AG09309 (cell line): ENCODE measurements at regions not wholly inside any gene's neighbourhood (a gene's known extent, or its start where the extent isn't known, plus 50 kb on each side); places are given as distances from the start of the nearest gene placed in this dataset.

Experiments used
- DNase-seq: peaks from one replicate; pipeline ENCODE4 v3.0.0-alpha.2; 2010; ENCODE audit warnings: low read depth
- H3K4me3 ChIP-seq: 2 replicates; pipeline ENCODE4 v1.5.1; 2011; ENCODE audit warnings: mild to moderate bottlenecking, low read depth, low read length, moderate library complexity; ENCODE audit not compliant: control insufficient read depth
- TF ChIP-seq, protein P1 (sequence below): IDR thresholded peaks from 2 replicates; pipeline ENCODE4 v1.5.1; 2011; ENCODE audit warnings: mild to moderate bottlenecking, low read depth, low read length, inconsistent platforms; ENCODE audit not compliant: insufficient read depth, control insufficient read depth; ENCODE audit errors: missing control alignments

DNA sequence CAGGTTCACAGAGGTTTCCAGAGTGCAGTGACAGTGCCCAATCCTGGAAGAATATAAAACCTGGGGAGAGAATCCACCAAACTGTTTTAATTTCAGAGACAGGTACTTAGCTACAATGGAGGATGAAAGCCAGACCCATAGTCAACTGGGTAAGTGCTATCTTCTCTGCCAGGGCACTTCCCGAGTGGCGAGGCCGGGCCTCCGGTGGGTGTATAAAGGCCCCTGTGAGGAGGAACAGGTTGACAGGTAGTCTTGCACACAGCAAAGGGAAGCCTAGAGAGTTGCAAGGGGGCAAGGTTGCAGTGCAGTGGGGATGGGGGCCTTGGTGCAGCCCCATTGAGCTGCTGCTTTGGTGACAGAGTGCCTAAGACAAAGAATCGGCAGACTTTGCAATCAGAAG is 130.7 kb downstream of the SLC38A6 start:
- TF ChIP-seq, protein P1, sequence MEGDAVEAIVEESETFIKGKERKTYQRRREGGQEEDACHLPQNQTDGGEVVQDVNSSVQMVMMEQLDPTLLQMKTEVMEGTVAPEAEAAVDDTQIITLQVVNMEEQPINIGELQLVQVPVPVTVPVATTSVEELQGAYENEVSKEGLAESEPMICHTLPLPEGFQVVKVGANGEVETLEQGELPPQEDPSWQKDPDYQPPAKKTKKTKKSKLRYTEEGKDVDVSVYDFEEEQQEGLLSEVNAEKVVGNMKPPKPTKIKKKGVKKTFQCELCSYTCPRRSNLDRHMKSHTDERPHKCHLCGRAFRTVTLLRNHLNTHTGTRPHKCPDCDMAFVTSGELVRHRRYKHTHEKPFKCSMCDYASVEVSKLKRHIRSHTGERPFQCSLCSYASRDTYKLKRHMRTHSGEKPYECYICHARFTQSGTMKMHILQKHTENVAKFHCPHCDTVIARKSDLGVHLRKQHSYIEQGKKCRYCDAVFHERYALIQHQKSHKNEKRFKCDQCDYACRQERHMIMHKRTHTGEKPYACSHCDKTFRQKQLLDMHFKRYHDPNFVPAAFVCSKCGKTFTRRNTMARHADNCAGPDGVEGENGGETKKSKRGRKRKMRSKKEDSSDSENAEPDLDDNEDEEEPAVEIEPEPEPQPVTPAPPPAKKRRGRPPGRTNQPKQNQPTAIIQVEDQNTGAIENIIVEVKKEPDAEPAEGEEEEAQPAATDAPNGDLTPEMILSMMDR, result no peak
- DNase-seq, result no peak
- H3K4me3 ChIP-seq, result no peak overlapping the region

DNA sequence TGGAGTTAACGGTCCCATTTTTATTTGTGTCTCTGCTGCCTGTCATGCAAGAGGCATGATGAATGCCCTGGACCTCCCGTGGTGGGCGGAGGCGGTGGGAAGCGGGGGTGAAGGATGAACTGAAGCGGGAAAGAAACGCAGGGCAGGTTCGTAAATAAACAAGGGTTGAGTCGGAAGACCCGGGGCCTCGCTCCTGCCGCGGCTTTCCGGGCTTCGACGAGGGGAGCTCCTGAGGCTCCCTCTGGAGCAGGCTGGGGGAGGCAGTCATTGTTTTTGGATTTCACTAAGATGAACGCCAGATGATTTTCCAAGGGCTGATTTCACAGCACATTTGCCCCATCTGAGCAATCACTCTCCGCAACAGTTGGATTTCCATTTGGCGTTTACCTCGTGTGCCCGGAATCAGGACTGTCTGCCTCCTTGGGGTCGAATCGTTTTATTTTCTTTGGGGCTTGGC is 130.2 kb downstream of the SLC38A6 start:
- H3K4me3 ChIP-seq, result no peak overlapping the region
- no peak for DNase-seq
- TF ChIP-seq, protein P1, result no peak

DNA sequence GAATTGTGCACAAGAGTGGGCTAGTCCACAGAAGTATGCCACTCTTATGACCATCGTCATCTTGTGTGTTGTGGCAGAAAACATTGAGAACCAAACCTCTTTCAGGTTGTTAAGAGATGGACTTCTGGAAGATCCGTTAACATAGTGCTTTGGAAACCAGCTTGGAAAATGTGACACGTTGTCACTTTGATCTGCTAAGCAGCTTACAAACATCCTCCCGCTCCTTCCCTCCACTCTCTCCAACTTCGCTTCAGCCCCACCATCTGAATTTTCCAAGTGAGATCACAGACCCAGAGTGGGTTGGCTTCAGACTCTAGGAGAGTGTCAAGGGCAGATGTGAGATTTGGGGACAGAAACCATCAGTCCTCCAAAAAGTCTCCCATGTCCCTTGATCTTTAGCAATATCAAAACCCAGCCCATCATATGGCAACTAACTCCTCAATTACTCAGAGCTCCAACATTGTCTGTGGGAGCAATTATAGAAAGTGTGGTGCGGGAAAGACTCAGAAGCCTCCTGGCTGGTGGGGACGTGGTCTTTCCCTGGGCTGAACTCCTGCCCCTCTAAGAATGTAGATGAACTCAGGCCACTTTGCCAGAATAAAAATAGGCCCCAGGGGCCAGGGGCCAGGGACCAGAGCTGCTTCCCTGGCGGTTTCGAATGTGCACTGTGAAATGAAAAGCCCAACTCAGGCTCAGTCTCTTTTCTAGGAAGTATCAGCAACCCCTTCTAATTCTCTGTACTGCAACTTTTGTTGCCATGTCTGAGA is 129.5 kb downstream of the SLC38A6 start:
- H3K4me3 ChIP-seq, result no peak overlapping the region
- TF ChIP-seq, protein P1, result no peak
- DNase-seq, result no peak

DNA sequence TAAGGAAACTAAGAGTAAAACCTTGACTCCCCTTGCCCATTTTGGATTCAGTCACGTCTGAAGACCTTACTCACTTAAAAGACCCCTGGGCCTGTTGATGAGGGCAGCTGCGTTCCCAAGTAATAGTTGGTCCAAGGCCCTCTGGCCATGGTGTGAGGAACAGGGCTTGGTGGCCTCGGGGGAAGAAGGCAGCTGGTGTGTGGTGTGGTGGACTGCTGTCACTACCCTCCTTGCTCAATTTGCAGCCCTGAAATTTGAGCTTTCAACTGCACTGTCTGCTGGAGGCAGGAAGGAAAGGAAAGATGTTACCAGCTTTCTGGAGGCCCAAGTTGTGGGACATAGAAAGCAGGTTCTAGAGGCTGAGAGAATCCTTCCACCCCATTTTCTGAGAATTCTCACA is 128.2 kb downstream of the SLC38A6 start:
- TF ChIP-seq, protein P1, result no peak
- H3K4me3 ChIP-seq, result no peak overlapping the region
- no peak for DNase-seq

DNA sequence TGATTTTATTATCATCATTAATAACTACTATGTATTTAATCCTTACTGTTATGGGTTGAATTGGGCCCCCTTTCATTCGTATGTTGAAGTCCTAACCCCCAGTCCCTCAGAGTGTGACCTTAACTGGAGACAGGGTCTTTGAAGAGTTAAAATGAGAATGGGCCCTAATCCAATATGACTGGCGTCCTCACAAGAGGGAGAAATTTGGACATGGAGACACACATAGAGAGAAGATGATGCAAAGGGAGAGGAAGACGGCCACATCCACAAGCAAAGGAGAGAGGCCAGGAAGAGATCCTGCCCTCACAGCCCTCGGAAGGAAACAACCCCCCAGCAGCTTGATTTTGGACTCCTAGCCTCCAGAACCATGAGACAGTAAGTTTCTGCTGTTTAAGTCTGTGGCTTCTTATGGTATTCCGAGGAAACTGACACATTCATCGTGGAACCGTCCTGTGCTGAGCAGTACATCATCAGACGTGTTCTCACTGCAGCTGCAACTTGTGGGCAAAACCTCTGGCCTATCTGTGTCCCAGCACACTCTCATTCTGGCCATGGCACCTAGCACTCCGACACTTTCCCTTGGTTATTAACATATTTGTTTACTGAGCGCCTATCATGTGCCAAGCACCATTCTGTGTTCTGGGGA is 127.6 kb downstream of the SLC38A6 start:
- TF ChIP-seq, protein P1, result no peak
- DNase-seq, result no peak
- no peak overlapping the region for H3K4me3 ChIP-seq

DNA sequence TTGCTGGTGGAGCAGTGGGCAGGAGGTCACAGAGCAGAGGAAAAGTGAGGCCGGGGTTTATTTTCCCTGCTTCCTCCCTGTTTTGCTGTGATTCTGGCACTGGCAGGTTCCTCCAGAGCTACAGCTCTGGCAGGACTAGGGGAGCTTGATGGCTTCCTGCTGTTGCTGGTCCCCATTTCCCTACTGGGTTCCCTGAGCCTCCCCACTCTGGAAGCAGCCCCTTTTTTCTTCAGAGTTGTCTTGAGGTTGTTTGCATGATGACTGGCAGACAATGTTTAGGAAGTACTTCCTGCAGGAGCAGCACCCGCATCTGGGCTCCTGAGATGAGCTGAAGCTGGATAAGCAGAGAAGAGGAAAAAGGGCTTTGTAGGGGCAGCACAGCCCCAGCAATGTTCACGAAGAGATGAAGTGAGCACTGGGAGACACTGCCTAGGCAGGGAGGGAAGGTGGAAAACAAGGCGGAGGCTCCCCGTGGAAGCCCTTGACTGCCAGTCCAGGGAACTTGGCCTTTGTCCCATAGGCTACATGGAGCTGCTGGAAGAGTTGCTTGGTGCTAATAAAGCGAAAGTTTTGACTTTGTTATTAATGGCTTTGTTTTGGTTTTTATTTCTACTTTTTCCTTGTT is 126.9 kb downstream of the SLC38A6 start:
- H3K4me3 ChIP-seq, result no peak overlapping the region
- no peak for DNase-seq
- TF ChIP-seq, protein P1, result no peak
